ENCODE measurements at regions not wholly inside any gene's neighbourhood (a gene's known extent, or its start where the extent isn't known, plus 50 kb on each side); places are given as distances from the start of the nearest gene placed in this dataset.

- DNase-seq = no peak
Measured at GRCh38 chr9:80560976-80561375, 989.2 kb downstream of the TLE4 start.

DNA sequence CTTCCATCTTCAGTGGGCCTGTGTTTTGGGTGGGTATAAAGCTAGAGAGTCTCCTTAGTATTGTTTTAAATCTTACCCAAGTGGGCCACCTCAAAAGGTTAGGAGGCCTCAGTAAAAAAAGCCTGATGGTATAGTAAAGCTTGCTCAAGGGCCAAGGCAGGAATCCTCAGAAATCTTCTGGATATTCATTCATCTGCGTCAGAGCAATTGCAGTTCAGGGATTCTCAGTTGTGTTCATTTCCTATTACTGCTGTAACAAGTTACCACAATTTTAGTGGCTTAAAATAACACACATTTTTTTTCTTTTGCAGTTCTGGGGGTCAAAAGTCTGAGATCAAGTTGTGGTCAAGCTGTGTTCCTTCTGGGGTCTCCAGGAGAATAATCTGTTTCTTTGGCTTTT, 985.5 kb downstream of the TLE4 start:
- DNase-seq = no peak

DNA sequence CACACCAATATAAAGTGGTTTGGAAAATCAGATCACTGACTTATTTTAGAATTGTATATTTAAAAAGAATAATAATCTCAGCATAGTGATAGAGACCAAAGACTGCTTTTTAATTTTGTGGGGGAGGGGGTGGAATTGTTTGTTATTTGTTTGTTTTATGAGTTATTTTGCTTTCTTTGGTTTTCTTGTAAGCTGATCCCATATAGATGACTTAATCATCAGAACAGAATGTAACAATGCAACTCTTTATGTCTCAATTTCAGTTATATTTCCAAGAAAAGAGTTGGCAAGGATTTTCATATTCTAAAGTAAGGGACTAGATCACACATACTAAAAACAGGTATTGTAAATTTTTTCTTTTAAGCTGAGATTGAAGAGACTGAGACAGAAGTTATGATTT, 984.9 kb downstream of the TLE4 start:
- no peak for DNase-seq

DNA sequence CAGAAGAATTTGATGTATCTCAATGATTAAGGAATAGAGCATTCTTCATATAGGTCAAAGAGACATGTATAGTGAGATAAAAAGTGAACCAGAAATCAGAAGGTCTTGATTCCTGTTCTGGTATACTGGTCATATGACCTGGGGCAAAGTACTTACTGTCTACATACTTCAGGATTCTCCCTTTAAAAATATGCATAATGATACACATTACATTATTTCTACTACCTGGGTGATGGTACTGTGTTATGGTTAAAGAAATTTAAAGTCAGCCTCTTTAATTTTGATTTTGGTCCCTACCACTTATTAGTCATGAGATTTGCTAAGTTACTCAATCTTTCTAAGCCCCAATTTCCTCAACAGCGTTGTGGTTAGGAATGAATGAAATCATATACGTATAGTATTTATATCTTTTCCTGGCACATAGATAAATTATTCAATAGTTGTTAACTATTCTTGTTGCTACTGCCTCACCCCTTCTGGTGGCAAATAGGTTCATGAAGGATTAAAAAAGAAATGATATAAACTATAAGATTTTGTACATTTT, 984.1 kb downstream of the TLE4 start:
- no peak for DNase-seq

DNA sequence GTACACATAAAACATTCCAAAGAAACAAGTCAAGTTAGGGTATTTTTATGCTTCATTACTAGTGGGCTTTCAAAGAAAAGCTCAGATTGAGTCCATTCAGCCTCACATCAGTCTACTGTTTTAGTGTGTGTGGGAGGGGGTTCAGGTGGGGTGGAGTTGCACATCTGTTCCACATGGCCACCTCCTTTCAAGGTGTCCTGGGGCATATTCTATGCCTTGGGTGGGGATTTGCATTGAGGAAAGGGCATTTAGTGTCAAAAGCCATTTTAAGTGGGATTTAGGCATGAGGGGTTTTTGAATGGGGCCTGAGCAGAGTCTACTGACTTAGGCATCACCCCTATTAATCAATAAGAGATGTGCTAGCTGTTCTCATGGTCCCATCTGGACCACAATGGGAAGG, 983.1 kb downstream of the TLE4 start:
- DNase-seq = no peak

GRCh38 chr9:80554301-80554700, 982.5 kb downstream of the TLE4 start:
- DNase-seq = no peak

GRCh38 chr9:80552931-80553330, 981.2 kb downstream of the TLE4 start:
- DNase-seq = no peak

- DNase-seq = no peak
Measured at GRCh38 chr9:80550181-80550580, 978.4 kb downstream of the TLE4 start.

GRCh38 chr9:80547613-80548012, 975.8 kb downstream of the TLE4 start:
- no peak for DNase-seq

GRCh38 chr9:80540387-80540786, 968.6 kb downstream of the TLE4 start:
- no peak for DNase-seq

GRCh38 chr9:80538976-80539375, 967.2 kb downstream of the TLE4 start:
- DNase-seq = no peak

GRCh38 chr9:80522465-80522864, 950.7 kb downstream of the TLE4 start:
- no peak for DNase-seq

- DNase-seq = no peak
Measured at GRCh38 chr9:80521151-80521550, 949.4 kb downstream of the TLE4 start.

- no peak for DNase-seq
Measured at GRCh38 chr9:80520231-80520630, 948.5 kb downstream of the TLE4 start.

GRCh38 chr9:80518441-80518840, 946.7 kb downstream of the TLE4 start:
- no peak for DNase-seq

DNA sequence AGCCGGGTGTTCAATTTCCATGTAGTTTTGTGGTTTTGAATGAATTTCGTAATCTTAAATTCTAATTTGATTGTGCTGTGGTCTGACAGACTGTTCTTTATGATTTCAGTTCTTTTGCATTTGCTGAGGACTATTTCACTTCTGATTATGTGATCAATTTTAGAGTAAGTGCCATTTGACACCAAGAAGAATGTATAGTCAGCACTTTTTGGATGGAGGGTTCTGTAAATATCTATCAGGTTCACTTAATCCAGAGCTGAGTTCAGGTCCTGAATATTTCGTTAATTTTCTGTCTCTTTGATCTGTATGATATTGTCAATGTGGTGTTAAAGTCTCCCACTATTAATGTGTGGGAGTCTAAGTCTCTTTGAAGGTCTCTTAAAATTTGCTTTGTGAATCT, 944.9 kb downstream of the TLE4 start:
- no peak for DNase-seq

- DNase-seq = no peak
Measured at GRCh38 chr9:80509358-80509757, 937.6 kb downstream of the TLE4 start.

GRCh38 chr9:80507611-80508010, 935.8 kb downstream of the TLE4 start:
- DNase-seq = no peak

GRCh38 chr9:80504601-80505230, 933.0 kb downstream of the TLE4 start:
- no peak for DNase-seq

DNA sequence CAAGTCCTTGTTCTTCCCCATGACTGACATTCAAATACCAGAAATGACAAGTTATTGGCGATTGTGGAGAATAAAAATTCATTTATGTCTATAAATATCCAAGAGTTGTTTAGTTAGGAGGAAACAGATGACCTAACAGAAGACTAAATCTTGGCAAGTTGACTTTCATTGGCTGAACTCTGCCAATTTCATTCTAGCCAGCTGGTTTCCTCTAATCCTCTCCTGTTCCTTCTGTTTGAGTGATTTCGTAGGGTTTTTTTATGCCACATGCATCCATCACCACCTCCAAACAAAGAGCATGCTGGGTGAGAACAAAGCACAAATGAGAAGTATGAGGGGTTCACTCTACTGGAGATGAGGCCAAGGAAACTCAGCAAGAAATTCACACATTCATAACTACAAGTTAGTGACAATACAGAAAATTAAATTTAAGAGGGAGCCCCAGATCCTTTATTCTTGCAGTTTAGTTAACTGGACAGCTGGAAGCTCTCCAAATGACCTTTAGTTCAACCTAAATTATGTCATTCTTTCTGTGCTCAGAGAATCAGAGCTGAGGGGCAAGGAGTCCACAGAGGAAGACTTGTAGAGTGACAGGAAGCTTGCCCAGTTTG, 932.0 kb downstream of the TLE4 start:
- DNase-seq = no peak

DNA sequence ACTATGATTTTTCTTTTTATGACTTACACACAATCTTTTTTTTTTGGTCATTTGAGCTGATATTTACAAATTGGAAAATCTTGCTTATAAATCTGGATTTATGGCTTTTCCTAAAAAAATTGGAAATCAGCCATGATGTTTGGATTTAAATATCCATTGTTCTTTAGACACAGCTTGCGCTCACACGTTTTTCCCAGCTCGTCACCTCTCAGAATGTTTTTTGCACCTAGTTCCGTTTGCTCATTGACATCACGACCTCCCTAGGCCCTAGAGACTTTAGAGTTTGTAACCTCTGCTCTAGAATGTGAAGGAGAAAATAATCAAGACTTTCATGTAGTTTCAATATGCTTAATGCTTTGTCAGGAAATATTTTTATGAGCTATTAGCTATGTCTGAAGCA, 930.5 kb downstream of the TLE4 start:
- DNase-seq = no peak

DNA sequence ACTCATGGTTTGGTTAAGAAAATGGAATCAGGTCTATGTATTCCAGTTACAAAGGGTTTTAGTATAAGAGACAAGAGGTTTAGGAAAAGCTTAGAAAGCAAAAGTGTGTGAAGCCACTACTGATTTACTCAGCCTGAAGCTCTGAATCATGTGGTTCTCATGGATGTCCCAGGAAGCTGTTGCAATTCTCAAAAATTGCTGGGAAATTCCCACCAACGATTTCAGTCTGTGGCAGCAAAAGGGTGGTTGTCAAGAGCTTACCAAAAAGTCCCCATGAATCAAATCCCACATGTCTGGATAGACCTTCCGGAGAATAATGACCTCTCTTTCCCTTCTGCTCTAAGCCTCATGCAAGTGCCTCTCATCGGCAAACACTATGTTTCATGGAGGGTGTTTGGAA, 929.9 kb downstream of the TLE4 start:
- no peak for DNase-seq

DNA sequence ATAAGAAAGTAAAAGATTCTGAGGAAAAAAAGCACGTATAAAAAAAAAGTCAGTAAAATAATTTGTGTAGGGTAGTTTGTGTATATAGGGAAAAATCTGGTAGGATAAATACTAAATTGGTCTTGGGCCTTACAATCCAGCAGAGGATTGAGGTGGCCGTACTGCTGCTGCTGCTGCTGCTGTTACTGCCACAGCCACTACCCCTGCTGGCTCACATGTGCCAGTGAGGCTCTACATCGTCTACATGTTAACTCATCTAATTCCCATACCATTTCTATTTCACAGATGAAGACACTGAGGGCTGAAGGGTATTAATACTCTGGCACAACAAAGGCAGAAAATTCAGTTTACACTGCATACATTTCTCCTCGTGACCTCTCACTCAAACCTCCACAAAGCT, 928.5 kb downstream of the TLE4 start:
- DNase-seq = no peak

All from amygdala (tissue), 56 donors.